HCT116 (cell line): ENCODE measurements at regions not wholly inside any gene's neighbourhood (a gene's known extent, or its start where the extent isn't known, plus 50 kb on each side); places are given as distances from the start of the nearest gene placed in this dataset.

Experiments
- ATAC-seq: fragments of 200-7000 bp; cut with Tn5 transposase; 2 replicates; pipeline ENCODE4 v1.9.1; 2020; ENCODE audit warnings: mild to moderate bottlenecking, moderate library complexity
- BruUV-seq: library from RNA; stranded (reverse); fragments of 400-500 nt; replicated peaks from 2 replicates; lab custom pipeline; 2021; lab: Mats Ljungman, UMichigan
- CTCF ChIA-PET: fragments of 300-600 bp; sonication (Branson Sonifier 250); formaldehyde crosslinking; loops from one replicate; lab custom pipeline; 2021; ENCODE audit warnings: antibody characterized with exemption; lab: Charles Lee
- POLR2A ChIA-PET: fragments of 300-600, 350-600 bp; sonication (Branson Sonifier 250); formaldehyde crosslinking; loops from one replicate; lab custom pipeline; 2021; ENCODE audit warnings: antibody characterized with exemption; lab: Charles Lee
- RAD21 ChIA-PET, 2 experiments: fragments of 300-600 bp; sonication (Branson Sonifier 250); formaldehyde crosslinking; loops; one replicate each; lab custom pipeline; 2023; ENCODE audit warnings: low total read pairs in 2 of 2; ENCODE audit not compliant: uncharacterized antibody in 2 of 2, unreplicated experiment in 2 of 2, low non-redundant PET in 1 of 2; lab: Charles Lee
- DNase-seq: peaks from one replicate; pipeline ENCODE4 v3.0.0-alpha.2; 2010; ENCODE audit warnings: low read depth, low spot score
- H2AFZ ChIP-seq: fragments of 200-600 bp; shearing (Covaris generic), sonication (generic); 2 replicates; pipeline ENCODE4 v1.6.1; 2017; ENCODE audit warnings: low read depth, mixed run types, mixed read lengths, antibody characterized with exemption, low read length; ENCODE audit not compliant: poor library complexity, severe bottlenecking
- H3K27ac ChIP-seq: 2 replicates; pipeline ENCODE4 v1.5.1; 2012; ENCODE audit warnings: low read depth, low read length
- H3K27me3 ChIP-seq: fragments of 200-600 bp; sonication (generic); 2 replicates; pipeline ENCODE4 v1.6.1; 2016; ENCODE audit warnings: mixed run types, low read length, mixed read lengths; ENCODE audit not compliant: insufficient read depth
- H3K36me3 ChIP-seq, 2 experiments: fragments of 200-500 bp in 1 of 2; fragments of 200-600 bp in 1 of 2; sonication (Bioruptor generic) in 1 of 2; sonication (generic) in 1 of 2; 2 replicates each; pipeline versions ENCODE4 v1.5.1 to v1.6.1; 2014 to 2016; ENCODE audit warnings: low read length in 2 of 2, inconsistent platforms in 1 of 2, mixed read lengths in 1 of 2, mixed run types in 1 of 2; ENCODE audit not compliant: insufficient read depth in 2 of 2, control insufficient read depth in 1 of 2
- H3K4me1 ChIP-seq, 2 experiments: fragments of 200-600 bp in 1 of 2; sonication (generic) in 1 of 2; 2 replicates each; pipeline versions ENCODE4 v1.5.1 to v1.6.1; 2012 to 2017; ENCODE audit warnings: low read length in 2 of 2, inconsistent platforms in 1 of 2, mild to moderate bottlenecking in 1 of 2, mixed read lengths in 1 of 2, mixed run types in 1 of 2, moderate library complexity in 1 of 2; ENCODE audit not compliant: insufficient read depth in 2 of 2, control insufficient read depth in 1 of 2
- H3K4me2 ChIP-seq: fragments of 200-600 bp; sonication (generic); 2 replicates; pipeline ENCODE4 v1.6.1; 2017; ENCODE audit warnings: mixed run types, low read length, mixed read lengths
- H3K4me3 ChIP-seq, 2 experiments: fragments of 200-600 bp in 1 of 2; sonication (generic) in 1 of 2; replicated peaks in 1 of 2; 2 replicates each; pipeline ENCODE4 v1.5.1; 2011 to 2016; ENCODE audit warnings: low read length in 2 of 2, control low read depth in 1 of 2, low read depth in 1 of 2, mild to moderate bottlenecking in 1 of 2, mixed read lengths in 1 of 2, mixed run types in 1 of 2
- H3K79me2 ChIP-seq: fragments of 200-600 bp; sonication (generic); 2 replicates; pipeline ENCODE4 v1.6.1; 2017; ENCODE audit warnings: mild to moderate bottlenecking, mixed run types, low read length, moderate library complexity, mixed read lengths; ENCODE audit not compliant: insufficient read depth
- H3K9ac ChIP-seq: fragments of 200-600 bp; sonication (generic); 2 replicates; pipeline ENCODE4 v1.6.1; 2016; ENCODE audit warnings: low read length, mixed read lengths
- H3K9me2 ChIP-seq: fragments of 200-600 bp; sonication (generic), shearing (Covaris generic); 2 replicates; pipeline ENCODE4 v1.6.1; 2017; ENCODE audit warnings: mixed run types, mild to moderate bottlenecking, moderate library complexity; ENCODE audit not compliant: insufficient read depth
- H3K9me3 ChIP-seq, 2 experiments: fragments of 200-500 bp in 1 of 2; fragments of 200-600 bp in 1 of 2; sonication (Bioruptor generic) in 1 of 2; sonication (generic) in 1 of 2; 2 replicates each; pipeline ENCODE4 v1.6.1; 2014 to 2017; ENCODE audit warnings: low read length in 2 of 2, mixed read lengths in 2 of 2, inconsistent platforms in 1 of 2, low read depth in 1 of 2, mild to moderate bottlenecking in 1 of 2, mixed run types in 1 of 2, moderate library complexity in 1 of 2; ENCODE audit not compliant: control insufficient read depth in 1 of 2, insufficient read depth in 1 of 2
- H4K20me1 ChIP-seq: fragments of 200-600 bp; sonication (generic), shearing (Covaris generic); 2 replicates; pipeline ENCODE4 v1.6.1; 2017; ENCODE audit warnings: mixed run types, mild to moderate bottlenecking, moderate library complexity; ENCODE audit not compliant: insufficient read depth
- EGR1 ChIP-seq: IDR thresholded peaks from 2 replicates; pipeline ENCODE4 v1.6.1; 2012; ENCODE audit warnings: low read depth
- EZH2 ChIP-seq: fragments of 200-600 bp; sonication (generic); IDR thresholded peaks from 2 replicates; pipeline ENCODE4 v1.6.1; 2017; ENCODE audit warnings: antibody characterized with exemption, mixed run types
- FOSL1 ChIP-seq: IDR thresholded peaks from 2 replicates; pipeline ENCODE4 v1.6.1; 2012; ENCODE audit warnings: low read depth
- POLR2A ChIP-seq: IDR thresholded peaks from 2 replicates; pipeline ENCODE4 v1.7.0; 2011; ENCODE audit warnings: borderline replicate concordance; ENCODE audit not compliant: insufficient read depth, insufficient read length; ENCODE audit errors: extremely low read depth
- RAD21 ChIP-seq: IDR thresholded peaks from 2 replicates; pipeline ENCODE4 v1.6.1; 2012; ENCODE audit warnings: low read depth, mild to moderate bottlenecking
- SIN3A ChIP-seq: IDR thresholded peaks from 2 replicates; pipeline ENCODE4 v1.6.1; 2012; ENCODE audit warnings: low read depth
- SP1 ChIP-seq: IDR thresholded peaks from 2 replicates; pipeline ENCODE4 v1.6.1; 2012; ENCODE audit warnings: low read depth
- SRF ChIP-seq: IDR thresholded peaks from 2 replicates; pipeline ENCODE4 v1.6.1; 2012; ENCODE audit warnings: low read depth
- TCF7L2 ChIP-seq: IDR thresholded peaks from 2 replicates; pipeline ENCODE4 v1.7.0; 2011; ENCODE audit warnings: borderline replicate concordance, inconsistent platforms; ENCODE audit not compliant: insufficient read depth, insufficient read length; ENCODE audit errors: extremely low read depth
- YY1 ChIP-seq: IDR thresholded peaks from 2 replicates; pipeline ENCODE4 v1.6.1; 2011; ENCODE audit warnings: low read length, low read depth, moderate library complexity, mild to moderate bottlenecking; ENCODE audit not compliant: insufficient replicate concordance; ENCODE audit errors: extremely low read depth
- ZFX ChIP-seq: fragments of 450-650 bp; IDR thresholded peaks from 2 replicates; pipeline ENCODE4 v1.6.1; 2017
- intact Hi-C: fragments of 100-400 bp; cut with micrococcal nuclease; formaldehyde crosslinking; loops from 2 replicates; pipeline ENCODE4 v1.10.0; 2022
- TF ChIP-seq, protein P1 (sequence below): IDR thresholded peaks from 2 replicates; pipeline ENCODE4 v1.6.1; 2012
- TF ChIP-seq, protein P2 (sequence below): IDR thresholded peaks from 2 replicates; pipeline ENCODE4 v1.6.1; 2012
- TF ChIP-seq, protein P3 (sequence below): IDR thresholded peaks from 2 replicates; pipeline ENCODE4 v1.6.1; 2011; ENCODE audit warnings: mild to moderate bottlenecking, low read length, moderate library complexity; ENCODE audit not compliant: insufficient replicate concordance; ENCODE audit errors: extremely low read depth

DNA sequence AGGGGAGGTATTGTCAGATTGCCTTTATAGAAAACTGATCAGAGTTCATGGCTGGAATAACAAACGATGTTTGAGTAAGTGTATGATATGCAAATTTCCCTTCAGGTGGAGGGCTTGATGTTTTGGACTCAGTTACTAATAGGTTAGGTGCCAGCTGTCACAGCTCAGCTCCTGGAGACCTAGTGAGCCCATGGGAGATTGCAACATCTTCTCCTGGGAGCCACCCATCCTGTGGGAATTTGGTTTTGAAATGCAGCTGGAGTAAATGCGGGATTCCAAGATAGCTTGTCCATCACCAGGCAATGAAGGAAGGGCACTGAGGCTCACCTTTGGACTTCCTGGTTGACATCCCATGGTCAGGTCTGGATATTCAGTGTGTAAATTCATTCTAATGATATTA lies 211.4 kb upstream of the NRIP1 start (continued):
- TF ChIP-seq, protein P1, sequence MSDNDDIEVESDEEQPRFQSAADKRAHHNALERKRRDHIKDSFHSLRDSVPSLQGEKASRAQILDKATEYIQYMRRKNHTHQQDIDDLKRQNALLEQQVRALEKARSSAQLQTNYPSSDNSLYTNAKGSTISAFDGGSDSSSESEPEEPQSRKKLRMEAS, result no peak
- TF ChIP-seq FOSL1 (no peak), SIN3A (no peak), EZH2 (no peak), RAD21 (no peak), YY1 (no peak), EGR1 (no peak)
- TF ChIP-seq, protein P2, sequence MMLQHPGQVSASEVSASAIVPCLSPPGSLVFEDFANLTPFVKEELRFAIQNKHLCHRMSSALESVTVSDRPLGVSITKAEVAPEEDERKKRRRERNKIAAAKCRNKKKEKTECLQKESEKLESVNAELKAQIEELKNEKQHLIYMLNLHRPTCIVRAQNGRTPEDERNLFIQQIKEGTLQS, result no peak

DNA sequence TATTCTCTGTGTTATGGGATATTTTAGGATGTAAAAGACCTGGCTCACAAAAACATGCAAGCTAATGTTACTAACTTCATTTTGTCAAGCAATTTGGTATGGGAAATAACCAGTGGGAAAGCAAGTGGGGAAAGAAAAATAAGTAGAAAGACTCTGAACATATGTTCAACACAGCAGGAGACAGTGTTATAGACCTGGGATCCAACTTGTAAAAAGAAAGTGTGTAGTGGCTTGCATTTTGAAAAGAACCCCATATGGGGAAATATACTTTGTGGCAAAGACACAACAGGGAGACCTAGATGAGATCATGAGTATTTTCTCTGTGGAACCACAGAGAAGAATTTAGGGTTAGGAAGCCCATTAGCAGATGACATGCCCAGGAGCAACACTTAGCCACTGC lies 212.7 kb upstream of the NRIP1 start:
- ChIA-PET POLR2A (no interaction called here), CTCF (no interaction called here), RAD21 (no interaction called here)
- Histone ChIP-seq H3K4me1 (no peaks in the 10 kb centered on the region), H3K9me2 (no peaks in the 10 kb centered on the region), H3K36me3 (no peaks in the 10 kb centered on the region), H4K20me1 (no peaks in the 10 kb centered on the region), H3K4me3 (no peak overlapping the region), H2AFZ (no peak overlapping the region), H3K79me2 (no peaks in the 10 kb centered on the region), H3K27ac (no peak overlapping the region), H3K27me3 (no peaks in the 10 kb centered on the region), H3K9ac (no peak overlapping the region), H3K9me3 (peaks cover 0 to 5% of the 10 kb centered on the region in 2 experiments; a peak in 2 of 4 replicates), H3K4me2 (no peak overlapping the region)
- no peak for ATAC-seq
- intact Hi-C loops, result no loop called here
- DNase-seq, result no peak
- no peak for TF ChIP-seq YY1
- TF ChIP-seq EZH2, result no peak
- no TSS peak for BruUV-seq

DNA sequence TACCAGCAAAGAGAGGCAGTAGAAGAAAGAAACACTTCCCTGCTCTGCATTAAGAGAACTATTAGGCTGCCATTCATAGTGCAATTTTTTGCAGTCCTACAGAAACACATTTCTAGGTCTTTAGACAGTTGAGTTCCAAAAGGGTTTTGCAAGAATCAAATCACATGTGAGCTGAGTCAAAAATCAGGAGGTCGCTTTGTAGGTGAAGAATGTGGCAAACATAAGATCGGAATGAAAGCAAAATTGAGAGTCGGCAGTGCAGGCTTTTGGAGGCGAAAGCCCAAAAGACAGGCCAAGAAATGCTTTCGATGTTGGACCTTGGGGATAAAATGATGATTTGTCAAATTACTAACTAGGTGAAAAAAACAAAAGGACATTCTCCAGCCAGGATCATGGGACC lies 213.5 kb upstream of the NRIP1 start:
- ChIA-PET RAD21 (no interaction called here), CTCF (no interaction called here), POLR2A (no interaction called here)
- Histone ChIP-seq H3K4me2 (no peak overlapping the region), H3K79me2 (no peaks in the 10 kb centered on the region), H3K27me3 (no peaks in the 10 kb centered on the region), H3K36me3 (no peaks in the 10 kb centered on the region), H2AFZ (no peak overlapping the region), H3K4me1 (no peaks in the 10 kb centered on the region), H3K27ac (no peak overlapping the region), H3K9me2 (no peaks in the 10 kb centered on the region), H3K4me3 (no peak overlapping the region), H4K20me1 (no peaks in the 10 kb centered on the region), H3K9me3 (peaks cover 0 to 5% of the 10 kb centered on the region in 2 experiments; a peak in 2 of 4 replicates), H3K9ac (no peak overlapping the region)
- no TSS peak for BruUV-seq
- intact Hi-C loops, result no loop called here
- TF ChIP-seq SRF (no peak), SP1 (no peak), EZH2 (no peak), FOSL1 (no peak), TCF7L2 (no peak), POLR2A (no peak), ZFX (no peak), EGR1 (no peak), YY1 (no peak)
- TF ChIP-seq, protein P3, sequence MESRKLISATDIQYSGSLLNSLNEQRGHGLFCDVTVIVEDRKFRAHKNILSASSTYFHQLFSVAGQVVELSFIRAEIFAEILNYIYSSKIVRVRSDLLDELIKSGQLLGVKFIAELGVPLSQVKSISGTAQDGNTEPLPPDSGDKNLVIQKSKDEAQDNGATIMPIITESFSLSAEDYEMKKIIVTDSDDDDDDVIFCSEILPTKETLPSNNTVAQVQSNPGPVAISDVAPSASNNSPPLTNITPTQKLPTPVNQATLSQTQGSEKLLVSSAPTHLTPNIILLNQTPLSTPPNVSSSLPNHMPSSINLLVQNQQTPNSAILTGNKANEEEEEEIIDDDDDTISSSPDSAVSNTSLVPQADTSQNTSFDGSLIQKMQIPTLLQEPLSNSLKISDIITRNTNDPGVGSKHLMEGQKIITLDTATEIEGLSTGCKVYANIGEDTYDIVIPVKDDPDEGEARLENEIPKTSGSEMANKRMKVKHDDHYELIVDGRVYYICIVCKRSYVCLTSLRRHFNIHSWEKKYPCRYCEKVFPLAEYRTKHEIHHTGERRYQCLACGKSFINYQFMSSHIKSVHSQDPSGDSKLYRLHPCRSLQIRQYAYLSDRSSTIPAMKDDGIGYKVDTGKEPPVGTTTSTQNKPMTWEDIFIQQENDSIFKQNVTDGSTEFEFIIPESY, result no peak
- TF ChIP-seq, protein P1, result no peak
- DNase-seq (no peak), ATAC-seq (no peak)
